ENCODE measurements at regions not wholly inside any gene's neighbourhood (a gene's known extent, or its start where the extent isn't known, plus 50 kb on each side); places are given as distances from the start of the nearest gene placed in this dataset.
A peak's percentile ranks its signal among the peaks of the same experiment; 100 is the strongest.

GRCh38 chr6:133806382-133807140 is 82.4 kb upstream of the TCF21 start:
- H3K4me3 ChIP-seq (ENCODE audit: low read depth in 1 of 3, low read length in 3 of 3): no peak overlapping the region
- WGBS: 96% methylated on average over 1 of the region's 1 CpG
- H3K9me3 ChIP-seq (ENCODE audit: control insufficient read depth in 4 of 4, low read length in 3 of 4): peaks cover 0 to 3% (median 0%) of the 10 kb centered on the region in 4 donors
- no peak for TF ChIP-seq YY1 (IDR thresholded peaks at IDR 0.05)
- no peak for TF ChIP-seq FOXA1 (IDR thresholded peaks at IDR 0.05)
- no peak for TF ChIP-seq JUND (IDR thresholded peaks at IDR 0.05)
- TF ChIP-seq GABPA (IDR thresholded peaks at IDR 0.05 in 1 of 2, conservative IDR thresholded peaks at IDR 0.05 in 1 of 2): no peak
- no peak for TF ChIP-seq RAD21 (IDR thresholded peaks at IDR 0.05)
- TF ChIP-seq ZBTB33 (IDR thresholded peaks at IDR 0.05): no peak
- no peak for TF ChIP-seq MAX (IDR thresholded peaks at IDR 0.05)
- TF ChIP-seq REST (IDR thresholded peaks at IDR 0.05): no peak
- no peak for TF ChIP-seq TAF1 (conservative IDR thresholded peaks at IDR 0.05)
- TF ChIP-seq HNF4G (IDR thresholded peaks at IDR 0.05): no peak
- TF ChIP-seq ATF3 (IDR thresholded peaks at IDR 0.05): no peak
- no peak for TF ChIP-seq NR2F2 (IDR thresholded peaks at IDR 0.05)
- TF ChIP-seq CTCF (IDR thresholded peaks at IDR 0.05; ENCODE audit: low read depth, low read length, missing input control): no peak
- TF ChIP-seq SP1 (IDR thresholded peaks at IDR 0.05): no peak
- TF ChIP-seq EGR1 (IDR thresholded peaks at IDR 0.05; ENCODE audit: low read depth in 2 of 2): no peak
- no peak for TF ChIP-seq RXRA (IDR thresholded peaks at IDR 0.05)
- no peak for TF ChIP-seq FOXA2 (IDR thresholded peaks at IDR 0.05)
- TF ChIP-seq HNF4A (conservative IDR thresholded peaks at IDR 0.05): no peak
- DNase-seq (ENCODE audit: low spot score): no peak
- no peaks in the 10 kb centered on the region for H3K36me3 ChIP-seq (ENCODE audit: control insufficient read depth in 4 of 4, insufficient read depth in 3 of 4, low read depth in 1 of 4, low read length in 3 of 4)
- no peak overlapping the region for H3K9ac ChIP-seq (ENCODE audit: low read depth in 1 of 2, low read length in 2 of 2)
- no peaks in the 10 kb centered on the region for H3K27me3 ChIP-seq (ENCODE audit: control insufficient read depth in 4 of 4, insufficient read depth in 4 of 4, low read length in 3 of 4)
- H3K27ac ChIP-seq (ENCODE audit: low read depth in 1 of 2, low read length in 2 of 2): peak overlapping the region; percentile 32 to 55
- peaks cover 0 to 3% (median 0%) of the 10 kb centered on the region in 4 donors for H3K4me1 ChIP-seq (ENCODE audit: control insufficient read depth in 4 of 4, insufficient read depth in 4 of 4, low read length in 3 of 4)
